ENCODE measurements at regions not wholly inside any gene's neighbourhood (a gene's known extent, or its start where the extent isn't known, plus 50 kb on each side); places are given as distances from the start of the nearest gene placed in this dataset.

GRCh38 chr12:34345801-34346200, 323.5 kb downstream of the ALG10 start:
- POLR2A ChIA-PET, result no interaction called here
- H3K4me1 Mint-ChIP-seq (ENCODE audit: low read depth, unreplicated experiment), result peaks cover 12% of the 10 kb centered on the region

GRCh38 chr12:34346372-34347034, 324.2 kb downstream of the ALG10 start:
- Mint-ChIP-seq H3K27me3 (ENCODE audit: insufficient read depth, unreplicated experiment) (peaks cover 39% of the 10 kb centered on the region), H3K4me1 (ENCODE audit: low read depth, unreplicated experiment) (peaks cover 12% of the 10 kb centered on the region), H3K36me3 (ENCODE audit: insufficient read depth, unreplicated experiment) (peaks cover 12% of the 10 kb centered on the region), H3K4me3 (ENCODE audit: unreplicated experiment) (peak overlapping the region; percentile 89), H3K27ac (ENCODE audit: unreplicated experiment) (peak overlapping the region; percentile 65), H3K9me3 (ENCODE audit: unreplicated experiment) (no peaks in the 10 kb centered on the region)
- CTCF ChIA-PET, result no interaction called here
- no peaks in the 10 kb centered on the region for H3K27me3 ChIP-seq (replicated peaks; ENCODE audit: control insufficient read depth, insufficient read depth, low read length)
- no peaks in the 10 kb centered on the region for H3K9me3 ChIP-seq
- peak overlapping the region; percentile 34 for H3K4me3 ChIP-seq (ENCODE audit: low read depth, low read length)
- peaks cover 7% of the 10 kb centered on the region; the same call in 1 of the 2 replicates for H3K4me1 ChIP-seq
- no TSS peak for BruUV-seq (replicated peaks)
- POLR2A ChIA-PET, result no interaction called here
- peak; percentile 36 to 63 for DNase-seq
- TF ChIP-seq CTCF (IDR thresholded peaks at IDR 0.05; ENCODE audit: insufficient read depth in 1 of 2, low read depth in 1 of 2, low read length in 1 of 2, severe bottlenecking in 1 of 2, unreplicated experiment in 1 of 2), result no peak
- H3K36me3 ChIP-seq (ENCODE audit: control insufficient read depth, insufficient read depth, low read length), result no peaks in the 10 kb centered on the region
- intact Hi-C loops (cut with micrococcal nuclease; ENCODE audit: unreplicated experiment), result no loop called here

More at GRCh38 chr12:34345801-34346200, 323.5 kb downstream of the ALG10 start:
- Histone ChIP-seq H3K4me1 (peaks cover 7% of the 10 kb centered on the region; the same call in 1 of the 2 replicates), H3K4me3 (ENCODE audit: low read depth, low read length) (peak overlapping the region; percentile 34), H3K36me3 (ENCODE audit: control insufficient read depth, insufficient read depth, low read length) (no peaks in the 10 kb centered on the region), H3K9me3 (no peaks in the 10 kb centered on the region), H3K27me3 (replicated peaks; ENCODE audit: control insufficient read depth, insufficient read depth, low read length) (no peaks in the 10 kb centered on the region)
- CTCF ChIA-PET, result no interaction called here
- peak; percentile 52 to 71 for DNase-seq
- Mint-ChIP-seq H3K4me3 (ENCODE audit: unreplicated experiment) (peak overlapping the region; percentile 89), H3K9me3 (ENCODE audit: unreplicated experiment) (no peaks in the 10 kb centered on the region), H3K36me3 (ENCODE audit: insufficient read depth, unreplicated experiment) (peaks cover 12% of the 10 kb centered on the region), H3K27ac (ENCODE audit: unreplicated experiment) (no peak overlapping the region), H3K27me3 (ENCODE audit: insufficient read depth, unreplicated experiment) (peaks cover 41% of the 10 kb centered on the region)
- TF ChIP-seq CTCF (IDR thresholded peaks at IDR 0.05; ENCODE audit: insufficient read depth in 1 of 2, low read depth in 1 of 2, low read length in 1 of 2, severe bottlenecking in 1 of 2, unreplicated experiment in 1 of 2), result no peak
- intact Hi-C loops (cut with micrococcal nuclease; ENCODE audit: unreplicated experiment), result no loop called here
- BruUV-seq (replicated peaks), result no TSS peak

- H3K36me3 ChIP-seq (ENCODE audit: control insufficient read depth, insufficient read depth, low read length), result no peaks in the 10 kb centered on the region
- peak overlapping the region; percentile 89 for H3K4me3 Mint-ChIP-seq (ENCODE audit: unreplicated experiment)
- H3K27me3 Mint-ChIP-seq (ENCODE audit: insufficient read depth, unreplicated experiment), result peaks cover 30% of the 10 kb centered on the region
- TF ChIP-seq CTCF (IDR thresholded peaks at IDR 0.05; ENCODE audit: insufficient read depth in 1 of 2, low read depth in 1 of 2, low read length in 1 of 2, severe bottlenecking in 1 of 2, unreplicated experiment in 1 of 2), result peak; percentile 57 to 72
- H3K36me3 Mint-ChIP-seq (ENCODE audit: insufficient read depth, unreplicated experiment), result peaks cover 12% of the 10 kb centered on the region
- POLR2A ChIA-PET, result no interaction called here
- H3K9me3 Mint-ChIP-seq (ENCODE audit: unreplicated experiment), result no peaks in the 10 kb centered on the region
- no peaks in the 10 kb centered on the region for H3K9me3 ChIP-seq
- H3K27ac Mint-ChIP-seq (ENCODE audit: unreplicated experiment), result peak overlapping the region; percentile 65
- H3K4me1 ChIP-seq, result peaks cover 4% of the 10 kb centered on the region; the same call in 1 of the 2 replicates
- DNase-seq, result peak; percentile 84 to 87
- BruUV-seq (replicated peaks), result no TSS peak
- intact Hi-C loops (cut with micrococcal nuclease; ENCODE audit: unreplicated experiment), result no loop called here
- H3K4me1 Mint-ChIP-seq (ENCODE audit: low read depth, unreplicated experiment), result peaks cover 12% of the 10 kb centered on the region
- CTCF ChIA-PET, result no interaction called here
- no peak overlapping the region for H3K4me3 ChIP-seq (ENCODE audit: low read depth, low read length)
- no peaks in the 10 kb centered on the region for H3K27me3 ChIP-seq (replicated peaks; ENCODE audit: control insufficient read depth, insufficient read depth, low read length)
Observed at GRCh38 chr12:34347367-34347766, 325.1 kb downstream of the ALG10 start.
